ENCODE measurements at regions not wholly inside any gene's neighbourhood (a gene's known extent, or its start where the extent isn't known, plus 50 kb on each side); places are given as distances from the start of the nearest gene placed in this dataset.

DNA sequence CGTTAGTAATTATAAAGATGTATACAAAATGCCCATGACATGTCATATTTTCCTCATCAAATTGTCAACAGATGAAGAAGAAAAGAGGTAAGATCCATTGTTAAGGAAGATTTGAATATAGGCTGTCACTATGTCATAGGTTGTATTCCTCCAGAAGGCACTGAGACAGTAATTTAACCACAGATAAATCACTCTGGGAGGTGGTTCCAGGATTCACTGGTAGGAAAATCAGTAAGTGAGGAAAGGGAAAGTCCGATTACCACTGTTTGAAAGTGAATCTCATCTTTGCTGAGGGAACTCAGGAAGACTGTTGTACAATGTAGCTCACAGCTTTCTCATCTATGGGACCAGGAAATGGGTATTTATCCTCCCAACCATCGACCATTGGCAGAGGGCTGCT is 152.8 kb upstream of the TMEFF2 start (continued):
- no peak for TF ChIP-seq ZNF112 (tag by site-specific recombination; IDR thresholded peaks at IDR 0.05)
- TF ChIP-seq ZBTB21 (tag by site-specific recombination; IDR thresholded peaks at IDR 0.05), result no peak
- no peak for TF ChIP-seq ZNF157 (tag by site-specific recombination; IDR thresholded peaks at IDR 0.05)
- TF ChIP-seq, protein P1, sequence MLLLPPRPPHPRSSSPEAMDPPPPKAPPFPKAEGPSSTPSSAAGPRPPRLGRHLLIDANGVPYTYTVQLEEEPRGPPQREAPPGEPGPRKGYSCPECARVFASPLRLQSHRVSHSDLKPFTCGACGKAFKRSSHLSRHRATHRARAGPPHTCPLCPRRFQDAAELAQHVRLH (tag by site-specific recombination; IDR thresholded peaks at IDR 0.05), result no peak
- no peak for TF ChIP-seq ZNF274 (IDR thresholded peaks at IDR 0.05; ENCODE audit: low read length)
- no peak for TF ChIP-seq ZNF274 (tag by site-specific recombination; IDR thresholded peaks at IDR 0.05; ENCODE audit: borderline replicate concordance)
- TF ChIP-seq, protein P2, sequence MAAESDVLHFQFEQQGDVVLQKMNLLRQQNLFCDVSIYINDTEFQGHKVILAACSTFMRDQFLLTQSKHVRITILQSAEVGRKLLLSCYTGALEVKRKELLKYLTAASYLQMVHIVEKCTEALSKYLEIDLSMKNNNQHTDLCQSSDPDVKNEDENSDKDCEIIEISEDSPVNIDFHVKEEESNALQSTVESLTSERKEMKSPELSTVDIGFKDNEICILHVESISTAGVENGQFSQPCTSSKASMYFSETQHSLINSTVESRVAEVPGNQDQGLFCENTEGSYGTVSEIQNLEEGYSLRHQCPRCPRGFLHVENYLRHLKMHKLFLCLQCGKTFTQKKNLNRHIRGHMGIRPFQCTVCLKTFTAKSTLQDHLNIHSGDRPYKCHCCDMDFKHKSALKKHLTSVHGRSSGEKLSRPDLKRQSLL (tag by site-specific recombination; IDR thresholded peaks at IDR 0.05), result no peak
- TF ChIP-seq KLF7 (tag by site-specific recombination; IDR thresholded peaks at IDR 0.05; ENCODE audit: borderline replicate concordance), result no peak
- no peak for TF ChIP-seq TRIM28 (IDR thresholded peaks at IDR 0.05; ENCODE audit: borderline replicate concordance, low read length)
- no peak for TF ChIP-seq ZNF138 (tag by site-specific recombination; IDR thresholded peaks at IDR 0.05; ENCODE audit: borderline replicate concordance)
- TF ChIP-seq ZNF623 (tag by site-specific recombination; IDR thresholded peaks at IDR 0.05), result no peak
- TF ChIP-seq, protein P3, sequence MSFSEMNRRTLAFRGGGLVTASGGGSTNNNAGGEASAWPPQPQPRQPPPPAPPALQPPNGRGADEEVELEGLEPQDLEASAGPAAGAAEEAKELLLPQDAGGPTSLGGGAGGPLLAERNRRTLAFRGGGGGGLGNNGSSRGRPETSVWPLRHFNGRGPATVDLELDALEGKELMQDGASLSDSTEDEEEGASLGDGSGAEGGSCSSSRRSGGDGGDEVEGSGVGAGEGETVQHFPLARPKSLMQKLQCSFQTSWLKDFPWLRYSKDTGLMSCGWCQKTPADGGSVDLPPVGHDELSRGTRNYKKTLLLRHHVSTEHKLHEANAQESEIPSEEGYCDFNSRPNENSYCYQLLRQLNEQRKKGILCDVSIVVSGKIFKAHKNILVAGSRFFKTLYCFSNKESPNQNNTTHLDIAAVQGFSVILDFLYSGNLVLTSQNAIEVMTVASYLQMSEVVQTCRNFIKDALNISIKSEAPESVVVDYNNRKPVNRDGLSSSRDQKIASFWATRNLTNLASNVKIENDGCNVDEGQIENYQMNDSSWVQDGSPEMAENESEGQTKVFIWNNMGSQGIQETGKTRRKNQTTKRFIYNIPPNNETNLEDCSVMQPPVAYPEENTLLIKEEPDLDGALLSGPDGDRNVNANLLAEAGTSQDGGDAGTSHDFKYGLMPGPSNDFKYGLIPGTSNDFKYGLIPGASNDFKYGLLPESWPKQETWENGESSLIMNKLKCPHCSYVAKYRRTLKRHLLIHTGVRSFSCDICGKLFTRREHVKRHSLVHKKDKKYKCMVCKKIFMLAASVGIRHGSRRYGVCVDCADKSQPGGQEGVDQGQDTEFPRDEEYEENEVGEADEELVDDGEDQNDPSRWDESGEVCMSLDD (tag by site-specific recombination; IDR thresholded peaks at IDR 0.05), result no peak
- TF ChIP-seq ZNF366 (tag by site-specific recombination; conservative IDR thresholded peaks at IDR 0.05), result no peak
- no peak for TF ChIP-seq ZNF629 (tag by site-specific recombination; IDR thresholded peaks at IDR 0.05)

DNA sequence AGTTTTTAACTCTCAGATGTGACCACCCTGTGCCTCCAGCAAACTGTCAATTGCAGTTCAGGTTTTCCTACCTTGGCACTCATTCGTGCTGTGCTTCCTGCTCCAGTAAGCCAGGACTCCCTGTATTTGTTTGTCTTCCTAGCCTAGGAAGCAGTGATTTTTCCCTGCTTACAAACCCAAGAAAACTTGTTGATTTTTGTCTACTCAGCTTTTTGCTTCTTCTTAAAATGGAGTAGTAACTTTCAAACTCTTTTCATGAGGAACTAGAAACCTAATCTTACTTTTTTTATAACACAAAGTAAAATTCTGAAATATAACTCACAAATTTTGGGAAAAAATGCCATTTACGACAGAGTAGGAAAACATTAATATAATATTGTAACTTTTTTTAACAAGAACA is 150.6 kb upstream of the TMEFF2 start:
- Histone ChIP-seq H3K4me1 (ENCODE audit: control insufficient read depth, insufficient read depth, low read length) (no peaks in the 10 kb centered on the region), H3K9me3 (ENCODE audit: control insufficient read depth, insufficient read depth, low read depth, low read length) (no peaks in the 10 kb centered on the region), H3K4me3 (ENCODE audit: low read depth, low read length) (no peak overlapping the region), H3K36me3 (ENCODE audit: control insufficient read depth in 2 of 2, insufficient read depth in 1 of 2, low read length in 2 of 2) (no peaks in the 10 kb centered on the region), H3K27ac (ENCODE audit: extremely low read depth, low read depth, low read length) (no peak overlapping the region)
- TF ChIP-seq ZNF544 (tag by site-specific recombination; IDR thresholded peaks at IDR 0.05) (no peak), EGR2 (tag by site-specific recombination; IDR thresholded peaks at IDR 0.05; ENCODE audit: low read depth) (no peak), ZNF473 (tag by site-specific recombination; IDR thresholded peaks at IDR 0.05) (no peak), ZBTB17 (tag by site-specific recombination; IDR thresholded peaks at IDR 0.05) (no peak), ZNF660 (tag by site-specific recombination; IDR thresholded peaks at IDR 0.05) (no peak), ZNF571 (tag by site-specific recombination; IDR thresholded peaks at IDR 0.05) (no peak), SALL2 (tag by site-specific recombination; IDR thresholded peaks at IDR 0.05; ENCODE audit: borderline replicate concordance) (no peak), YY2 (tag by site-specific recombination; IDR thresholded peaks at IDR 0.05) (no peak), ZNF768 (tag by site-specific recombination; IDR thresholded peaks at IDR 0.05) (no peak), ZNF37A (tag by site-specific recombination; IDR thresholded peaks at IDR 0.05) (no peak)
- TF ChIP-seq, protein P4, sequence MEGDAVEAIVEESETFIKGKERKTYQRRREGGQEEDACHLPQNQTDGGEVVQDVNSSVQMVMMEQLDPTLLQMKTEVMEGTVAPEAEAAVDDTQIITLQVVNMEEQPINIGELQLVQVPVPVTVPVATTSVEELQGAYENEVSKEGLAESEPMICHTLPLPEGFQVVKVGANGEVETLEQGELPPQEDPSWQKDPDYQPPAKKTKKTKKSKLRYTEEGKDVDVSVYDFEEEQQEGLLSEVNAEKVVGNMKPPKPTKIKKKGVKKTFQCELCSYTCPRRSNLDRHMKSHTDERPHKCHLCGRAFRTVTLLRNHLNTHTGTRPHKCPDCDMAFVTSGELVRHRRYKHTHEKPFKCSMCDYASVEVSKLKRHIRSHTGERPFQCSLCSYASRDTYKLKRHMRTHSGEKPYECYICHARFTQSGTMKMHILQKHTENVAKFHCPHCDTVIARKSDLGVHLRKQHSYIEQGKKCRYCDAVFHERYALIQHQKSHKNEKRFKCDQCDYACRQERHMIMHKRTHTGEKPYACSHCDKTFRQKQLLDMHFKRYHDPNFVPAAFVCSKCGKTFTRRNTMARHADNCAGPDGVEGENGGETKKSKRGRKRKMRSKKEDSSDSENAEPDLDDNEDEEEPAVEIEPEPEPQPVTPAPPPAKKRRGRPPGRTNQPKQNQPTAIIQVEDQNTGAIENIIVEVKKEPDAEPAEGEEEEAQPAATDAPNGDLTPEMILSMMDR (tag by site-specific recombination; IDR thresholded peaks at IDR 0.05), result no peak
- POLR2A ChIA-PET, result no interaction called here
- CTCF ChIA-PET, result interaction anchor here (0.6 to 1.6 kb wide), 2 partner anchors 479 to 533 kb away, joined by 3 to 6 read pairs; no protein-coding TSS in a partner anchor
